Lung (tissue), 11 donors: ENCODE measurements at regions not wholly inside any gene's neighbourhood (a gene's known extent, or its start where the extent isn't known, plus 50 kb on each side); places are given as distances from the start of the nearest gene placed in this dataset.
A peak's percentile ranks its signal among the peaks of the same experiment; 100 is the strongest.

ENCODE experiments used
- ATAC-seq: fragments of 200-7000 bp; cut with Tn5 transposase; one replicate; pipeline ENCODE4 v1.9.1; 2020; ENCODE audit warnings: moderate number of reproducible peaks; ENCODE audit not compliant: insufficient read depth, low FRiP score
- DNase-seq, 3 donors: peaks; one replicate each; pipeline ENCODE4 v3.0.0-alpha.2; 2013 to 2017
- H3K27ac ChIP-seq, 2 donors: one replicate each; pipeline ENCODE4 v1.5.1; 2013; ENCODE audit warnings: mild to moderate bottlenecking in 2 of 2, moderate library complexity in 2 of 2, control low read depth in 1 of 2, inconsistent platforms in 1 of 2, low read depth in 1 of 2, low read length in 1 of 2
- H3K27me3 ChIP-seq, 3 donors: one replicate each; pipeline ENCODE4 v1.5.1; 2013; ENCODE audit warnings: low read length in 2 of 3; ENCODE audit not compliant: control insufficient read depth in 3 of 3, insufficient read depth in 3 of 3
- H3K36me3 ChIP-seq, 4 donors: one replicate each; pipeline ENCODE4 v1.5.1; 2013; ENCODE audit warnings: low read length in 4 of 4, mild to moderate bottlenecking in 1 of 4, moderate library complexity in 1 of 4; ENCODE audit not compliant: control insufficient read depth in 4 of 4, insufficient read depth in 4 of 4
- H3K4me1 ChIP-seq, 5 donors: one replicate each; pipeline ENCODE4 v1.5.1; 2013; ENCODE audit warnings: low read length in 5 of 5, mild to moderate bottlenecking in 2 of 5, moderate library complexity in 1 of 5; ENCODE audit not compliant: control insufficient read depth in 5 of 5, insufficient read depth in 5 of 5
- H3K4me3 ChIP-seq: one replicate; pipeline ENCODE4 v1.5.1; 2013; ENCODE audit warnings: mild to moderate bottlenecking, control low read depth, moderate library complexity
- H3K9ac ChIP-seq, 2 donors: one replicate each; pipeline ENCODE4 v1.5.1; 2013; ENCODE audit warnings: low read length in 2 of 2, control low read depth in 1 of 2; ENCODE audit not compliant: insufficient read depth in 1 of 2
- H3K9me3 ChIP-seq, 4 donors: one replicate each; pipeline ENCODE4 v1.5.1; 2013; ENCODE audit warnings: low read length in 3 of 4, mild to moderate bottlenecking in 1 of 4, moderate library complexity in 1 of 4; ENCODE audit not compliant: control insufficient read depth in 4 of 4, insufficient read depth in 3 of 4
- CTCF ChIP-seq: IDR thresholded peaks from 2 replicates; pipeline ENCODE4 v1.5.1; 2012; ENCODE audit warnings: mild to moderate bottlenecking; ENCODE audit errors: control extremely low read depth, extremely low read depth
- WGBS, 2 donors: extraction: QIAGEN DNeasy Blood & Tissue Kit; methylation state at CpG; one replicate each; pipeline ENCODE4 v1.1.7; 2013; 5-methylcytosine and 5-hydroxymethylcytosine counted together
- donor health status: control.
- donor health status: control.
- donor health status: Bipolar disorder and iron deficiency.
- donor health status: healthy.
- donor health status: DM: yes; HTN: yes; CAD: no.

GRCh38 chr13:87953381-87953780 lies 282.2 kb downstream of the SLITRK5 start:
- ATAC-seq: no peak
- Histone ChIP-seq H3K27ac (no peak overlapping the region), H3K4me3 (no peak overlapping the region), H3K9me3 (peaks cover 0 to 2% (median 0%) of the 10 kb centered on the region in 4 donors), H3K27me3 (no peaks in the 10 kb centered on the region), H3K36me3 (no peaks in the 10 kb centered on the region), H3K4me1 (no peaks in the 10 kb centered on the region), H3K9ac (no peak overlapping the region)
- no peak for TF ChIP-seq CTCF
- no peak for DNase-seq
- 83 to 89% methylated on average over 3 of the region's 3 CpGs for WGBS, 2 donors

- DNase-seq (no peak), ATAC-seq (no peak)
- 64 to 65% methylated on average over 3 of the region's 3 CpGs for WGBS, 2 donors
- Histone ChIP-seq H3K27me3 (no peaks in the 10 kb centered on the region), H3K36me3 (no peaks in the 10 kb centered on the region), H3K27ac (no peak overlapping the region), H3K9me3 (peaks cover 0 to 2% (median 0%) of the 10 kb centered on the region in 4 donors), H3K9ac (no peak overlapping the region), H3K4me1 (no peaks in the 10 kb centered on the region), H3K4me3 (no peak overlapping the region)
- TF ChIP-seq CTCF: no peak
Measured at GRCh38 chr13:87954091-87954490, 282.9 kb downstream of the SLITRK5 start.

GRCh38 chr13:87961546-87961945 lies 290.4 kb downstream of the SLITRK5 start:
- Histone ChIP-seq H3K4me3 (no peak overlapping the region), H3K9me3 (peaks cover 0 to under 1% (median 0%) of the 10 kb centered on the region in 4 donors), H3K27ac (no peak overlapping the region), H3K36me3 (no peaks in the 10 kb centered on the region), H3K27me3 (no peaks in the 10 kb centered on the region), H3K9ac (no peak overlapping the region), H3K4me1 (no peaks in the 10 kb centered on the region)
- ATAC-seq: no peak
- 76 to 86% methylated on average over 3 of the region's 3 CpGs for WGBS, 2 donors
- peak in 2 of 3 donors; percentile 51 to 63 for DNase-seq
- TF ChIP-seq CTCF: no peak

- no peaks in the 10 kb centered on the region for H3K36me3 ChIP-seq
- no peak overlapping the region for H3K27ac ChIP-seq
- H3K9ac ChIP-seq: no peak overlapping the region
- no peaks in the 10 kb centered on the region for H3K9me3 ChIP-seq
- no peaks in the 10 kb centered on the region for H3K27me3 ChIP-seq
- 78 to 88% methylated on average over 1 of the region's 1 CpG for WGBS, 2 donors
- no peak for DNase-seq
- ATAC-seq: no peak
- no peaks in the 10 kb centered on the region for H3K4me1 ChIP-seq
- H3K4me3 ChIP-seq: no peak overlapping the region
- TF ChIP-seq CTCF: no peak
Measured at GRCh38 chr13:87972568-87972967, 301.4 kb downstream of the SLITRK5 start.
